ENCODE measurements at regions not wholly inside any gene's neighbourhood (a gene's known extent, or its start where the extent isn't known, plus 50 kb on each side); places are given as distances from the start of the nearest gene placed in this dataset.
A peak's percentile ranks its signal among the peaks of the same experiment; 100 is the strongest.

DNA sequence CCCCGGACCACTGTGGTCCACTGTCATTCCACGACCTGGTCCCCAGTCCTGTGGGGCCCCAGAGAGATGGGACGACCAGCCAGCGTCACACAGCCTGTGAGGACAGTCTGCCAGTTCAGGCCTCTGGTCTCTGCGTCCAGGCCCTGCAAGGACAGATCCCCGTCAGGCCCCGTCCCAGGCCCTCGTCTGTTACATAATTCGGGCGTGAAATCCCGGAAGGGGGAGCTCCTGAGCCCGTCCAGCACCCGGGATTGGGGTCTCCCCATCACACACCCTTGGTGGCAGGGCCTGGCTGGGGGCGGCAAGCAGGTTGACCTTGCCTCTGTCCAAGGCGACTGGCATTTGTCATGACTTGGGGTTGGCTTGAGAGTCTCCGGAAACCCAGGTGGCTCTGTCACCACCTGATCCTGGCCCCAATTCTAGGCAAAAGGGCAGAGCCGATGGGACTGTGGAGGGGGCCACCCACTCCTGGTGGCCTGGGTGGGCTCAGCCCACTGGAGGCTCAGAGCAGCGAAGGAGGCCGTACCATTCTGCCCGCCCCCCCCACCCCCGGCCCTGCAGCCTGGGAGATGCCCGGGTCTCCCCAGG is 73.8 kb upstream of the GATA5 start:
- 55 to 71% methylated on average over 17 to 22 of the region's 22 CpGs for WGBS, 2 donors
- H3K27me3 ChIP-seq (ENCODE audit: control insufficient read depth in 1 of 2, insufficient read depth in 2 of 2, low read length in 1 of 2) = no peaks in the 10 kb centered on the region
- peak overlapping the region in 1 of 2 donors; percentile 8 for H3K27ac ChIP-seq (ENCODE audit: low read depth in 1 of 2, low read length in 2 of 2)

GRCh38 chr20:62550087-62550632 is 74.4 kb upstream of the GATA5 start:
- ATAC-seq (ENCODE audit: low FRiP score) (peak; percentile 61), DNase-seq (peak in 1 of 2 donors; percentile 84)
- intact Hi-C loops (cut with DNase I) = no loop called here
- no peaks in the 10 kb centered on the region for H3K4me1 ChIP-seq (ENCODE audit: control insufficient read depth in 1 of 2, insufficient read depth in 2 of 2, low read length in 2 of 2)
- no peak overlapping the region for H3K27ac ChIP-seq (ENCODE audit: low read depth in 1 of 2, low read length in 2 of 2)
- H3K27me3 ChIP-seq (ENCODE audit: control insufficient read depth in 1 of 2, insufficient read depth in 2 of 2, low read length in 1 of 2) = no peaks in the 10 kb centered on the region
- H3K36me3 ChIP-seq (ENCODE audit: control insufficient read depth in 1 of 2, insufficient read depth in 2 of 2, low read length in 1 of 2) = no peaks in the 10 kb centered on the region
- H3K4me3 ChIP-seq (ENCODE audit: low read length in 2 of 2) = peak overlapping the region; percentile 14 to 60
- 0 to 1% methylated on average over 20 to 32 of the region's 32 CpGs for WGBS, 2 donors
- no peaks in the 10 kb centered on the region for H3K9me3 ChIP-seq (ENCODE audit: control insufficient read depth, low read length)

More for the DNA sequence above, 73.8 kb upstream of the GATA5 start:
- ATAC-seq (ENCODE audit: low FRiP score) = no peak
- no peaks in the 10 kb centered on the region for H3K36me3 ChIP-seq (ENCODE audit: control insufficient read depth in 1 of 2, insufficient read depth in 2 of 2, low read length in 1 of 2)
- peak overlapping the region in 1 of 2 donors; percentile 60 for H3K4me3 ChIP-seq (ENCODE audit: low read length in 2 of 2)
- H3K9me3 ChIP-seq (ENCODE audit: control insufficient read depth, low read length) = no peaks in the 10 kb centered on the region
- DNase-seq = no peak
- intact Hi-C loops (cut with DNase I) = no loop called here
- no peaks in the 10 kb centered on the region for H3K4me1 ChIP-seq (ENCODE audit: control insufficient read depth in 1 of 2, insufficient read depth in 2 of 2, low read length in 2 of 2)

DNA sequence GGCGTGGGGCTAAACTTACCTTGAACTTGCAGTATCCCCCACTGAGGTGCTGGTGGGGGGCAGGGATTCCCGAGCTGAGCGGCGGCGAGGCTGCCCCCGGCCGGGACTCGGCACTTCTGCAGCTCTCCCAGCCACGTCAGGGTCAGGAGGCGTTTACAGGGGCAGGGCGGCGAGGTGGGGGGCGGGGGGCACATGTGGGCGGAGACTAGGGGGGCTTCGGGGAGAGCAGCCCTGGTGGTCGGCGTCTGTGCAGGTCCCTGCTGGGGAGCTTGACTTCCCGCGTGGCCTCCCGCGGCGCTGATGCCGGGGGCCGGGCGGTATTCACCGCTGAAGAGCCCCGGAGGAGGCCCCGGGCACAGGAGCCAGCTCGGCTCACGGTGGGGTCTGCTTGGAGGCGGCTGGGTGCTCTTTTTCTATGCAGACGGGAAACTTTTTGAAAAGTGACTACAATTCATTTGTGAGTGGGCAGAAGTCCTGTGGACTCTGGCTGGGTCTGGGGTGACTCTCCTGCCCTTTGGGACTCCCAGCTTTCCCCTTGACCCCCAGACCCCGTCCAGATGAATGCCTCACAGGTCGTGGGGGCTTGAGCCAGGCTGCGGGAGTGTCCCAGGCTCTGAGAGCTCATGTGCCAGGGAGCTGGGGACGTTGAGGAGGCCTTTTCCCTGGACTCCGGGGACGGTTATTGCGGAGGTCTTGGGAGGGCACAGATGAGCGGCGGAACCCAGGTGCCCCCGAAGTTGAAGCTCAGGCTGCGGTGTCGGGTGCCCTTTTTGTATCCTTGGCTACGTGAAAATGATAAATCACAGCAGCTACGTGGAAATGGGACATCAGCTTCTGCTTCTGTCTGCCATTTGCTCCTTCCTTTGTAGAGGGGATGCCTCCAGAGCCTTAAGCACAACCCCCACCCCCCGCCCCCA is 75.9 kb upstream of the GATA5 start:
- no peak for ATAC-seq (ENCODE audit: low FRiP score)
- Histone ChIP-seq H3K4me1 (ENCODE audit: control insufficient read depth in 1 of 2, insufficient read depth in 2 of 2, low read length in 2 of 2) (no peaks in the 10 kb centered on the region), H3K36me3 (ENCODE audit: control insufficient read depth in 1 of 2, insufficient read depth in 2 of 2, low read length in 1 of 2) (no peaks in the 10 kb centered on the region), H3K9me3 (ENCODE audit: control insufficient read depth, low read length) (no peaks in the 10 kb centered on the region), H3K27ac (ENCODE audit: low read depth in 1 of 2, low read length in 2 of 2) (no peak overlapping the region), H3K27me3 (ENCODE audit: control insufficient read depth in 1 of 2, insufficient read depth in 2 of 2, low read length in 1 of 2) (no peaks in the 10 kb centered on the region), H3K4me3 (ENCODE audit: low read length in 2 of 2) (peak overlapping the region; percentile 14 to 60)
- intact Hi-C loops (cut with DNase I) = no loop called here
- DNase-seq = no peak
- 32 to 39% methylated on average over 36 to 47 of the region's 47 CpGs for WGBS, 2 donors

GRCh38 chr20:62552613-62553012 is 76.8 kb upstream of the GATA5 start:
- DNase-seq (no peak), ATAC-seq (ENCODE audit: low FRiP score) (no peak)
- Histone ChIP-seq H3K36me3 (ENCODE audit: control insufficient read depth in 1 of 2, insufficient read depth in 2 of 2, low read length in 1 of 2) (no peaks in the 10 kb centered on the region), H3K4me3 (ENCODE audit: low read length in 2 of 2) (no peak overlapping the region), H3K27ac (ENCODE audit: low read depth in 1 of 2, low read length in 2 of 2) (no peak overlapping the region), H3K9me3 (ENCODE audit: control insufficient read depth, low read length) (no peaks in the 10 kb centered on the region), H3K27me3 (ENCODE audit: control insufficient read depth in 1 of 2, insufficient read depth in 2 of 2, low read length in 1 of 2) (no peaks in the 10 kb centered on the region), H3K4me1 (ENCODE audit: control insufficient read depth in 1 of 2, insufficient read depth in 2 of 2, low read length in 2 of 2) (no peaks in the 10 kb centered on the region)
- intact Hi-C loops (cut with DNase I) = no loop called here
- WGBS, 2 donors = 91 to 92% methylated on average over 14 of the region's 14 CpGs

DNA sequence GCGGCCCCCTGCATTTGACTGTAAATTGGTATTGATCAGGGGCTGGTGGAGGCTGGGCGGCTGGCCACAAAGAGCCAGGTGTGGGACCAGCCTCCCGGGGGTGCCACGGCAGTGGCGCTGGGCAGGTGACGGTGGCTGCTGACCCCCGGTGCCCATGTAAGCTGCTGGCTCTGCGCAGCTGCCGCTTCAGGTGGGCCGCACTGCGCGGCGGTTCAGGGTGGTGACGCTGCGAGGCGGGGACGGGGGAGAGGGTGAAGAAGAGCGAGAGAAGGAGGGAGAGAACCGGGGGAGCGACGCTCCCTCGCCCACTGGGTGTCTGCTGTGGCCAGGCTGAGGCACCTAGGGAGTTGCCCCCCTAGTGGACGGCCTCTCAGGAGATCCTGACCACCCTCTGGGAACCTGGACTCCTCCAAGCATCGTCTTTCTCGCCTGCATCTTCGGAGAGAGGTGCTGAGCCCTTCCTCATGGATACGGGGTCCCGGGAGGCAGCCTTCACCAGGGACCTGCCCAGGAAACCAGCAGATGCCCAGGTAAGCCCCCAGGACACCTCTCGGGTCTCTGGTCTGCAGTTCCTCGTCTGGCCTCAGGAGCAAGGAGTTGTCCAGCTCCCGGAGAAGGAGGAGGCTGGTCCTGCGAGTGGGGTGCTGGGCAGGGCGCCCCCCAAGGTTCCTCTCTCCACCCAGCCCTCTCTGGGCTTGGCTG is 77.5 kb upstream of the GATA5 start:
- intact Hi-C loops (cut with DNase I) = no loop called here
- ATAC-seq (ENCODE audit: low FRiP score) (no peak), DNase-seq (no peak)
- Histone ChIP-seq H3K9me3 (ENCODE audit: control insufficient read depth, low read length) (no peaks in the 10 kb centered on the region), H3K27ac (ENCODE audit: low read depth in 1 of 2, low read length in 2 of 2) (no peak overlapping the region), H3K4me1 (ENCODE audit: control insufficient read depth in 1 of 2, insufficient read depth in 2 of 2, low read length in 2 of 2) (no peaks in the 10 kb centered on the region), H3K36me3 (ENCODE audit: control insufficient read depth in 1 of 2, insufficient read depth in 2 of 2, low read length in 1 of 2) (no peaks in the 10 kb centered on the region), H3K27me3 (ENCODE audit: control insufficient read depth in 1 of 2, insufficient read depth in 2 of 2, low read length in 1 of 2) (no peaks in the 10 kb centered on the region), H3K4me3 (ENCODE audit: low read length in 2 of 2) (no peak overlapping the region)
- 94 to 97% methylated on average over 32 to 33 of the region's 33 CpGs for WGBS, 2 donors

DNA sequence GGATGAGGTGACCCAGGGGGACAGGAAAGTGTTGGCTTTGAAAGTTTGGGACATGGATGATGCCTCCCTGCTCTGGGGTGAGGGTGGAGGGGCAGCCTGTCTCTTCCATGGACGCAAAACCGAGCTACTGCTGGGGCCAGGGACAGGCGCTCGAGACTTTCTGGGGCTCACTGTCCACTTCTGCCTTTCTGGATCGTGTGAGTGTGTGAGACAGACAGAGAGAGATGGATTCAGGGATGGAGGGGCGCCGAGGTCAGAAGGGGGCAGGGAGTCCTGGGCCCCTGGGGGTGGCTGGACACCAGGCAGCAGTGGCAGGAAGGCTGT is 78.0 kb upstream of the GATA5 start:
- ATAC-seq (ENCODE audit: low FRiP score) = no peak
- 90 to 91% methylated on average over 7 of the region's 7 CpGs for WGBS, 2 donors
- no peak for DNase-seq
- H3K4me1 ChIP-seq (ENCODE audit: control insufficient read depth in 1 of 2, insufficient read depth in 2 of 2, low read length in 2 of 2) = no peaks in the 10 kb centered on the region
- no peaks in the 10 kb centered on the region for H3K27me3 ChIP-seq (ENCODE audit: control insufficient read depth in 1 of 2, insufficient read depth in 2 of 2, low read length in 1 of 2)
- intact Hi-C loops (cut with DNase I) = no loop called here
- no peak overlapping the region for H3K4me3 ChIP-seq (ENCODE audit: low read length in 2 of 2)
- H3K9me3 ChIP-seq (ENCODE audit: control insufficient read depth, low read length) = no peaks in the 10 kb centered on the region
- no peaks in the 10 kb centered on the region for H3K36me3 ChIP-seq (ENCODE audit: control insufficient read depth in 1 of 2, insufficient read depth in 2 of 2, low read length in 1 of 2)
- no peak overlapping the region for H3K27ac ChIP-seq (ENCODE audit: low read depth in 1 of 2, low read length in 2 of 2)

GRCh38 chr20:62554214-62554897 is 78.6 kb upstream of the GATA5 start:
- Histone ChIP-seq H3K27me3 (ENCODE audit: control insufficient read depth in 1 of 2, insufficient read depth in 2 of 2, low read length in 1 of 2) (no peaks in the 10 kb centered on the region), H3K4me1 (ENCODE audit: control insufficient read depth in 1 of 2, insufficient read depth in 2 of 2, low read length in 2 of 2) (no peaks in the 10 kb centered on the region), H3K9me3 (ENCODE audit: control insufficient read depth, low read length) (no peaks in the 10 kb centered on the region), H3K27ac (ENCODE audit: low read depth in 1 of 2, low read length in 2 of 2) (no peak overlapping the region), H3K4me3 (ENCODE audit: low read length in 2 of 2) (no peak overlapping the region), H3K36me3 (ENCODE audit: control insufficient read depth in 1 of 2, insufficient read depth in 2 of 2, low read length in 1 of 2) (no peaks in the 10 kb centered on the region)
- intact Hi-C loops (cut with DNase I) = no loop called here
- DNase-seq = no peak
- ATAC-seq (ENCODE audit: low FRiP score) = no peak
- 92 to 93% methylated on average over 35 of the region's 35 CpGs for WGBS, 2 donors

GRCh38 chr20:62554898-62555641 is 79.3 kb upstream of the GATA5 start:
- ATAC-seq (ENCODE audit: low FRiP score) (no peak), DNase-seq (no peak)
- Histone ChIP-seq H3K27ac (ENCODE audit: low read depth in 1 of 2, low read length in 2 of 2) (no peak overlapping the region), H3K36me3 (ENCODE audit: control insufficient read depth in 1 of 2, insufficient read depth in 2 of 2, low read length in 1 of 2) (no peaks in the 10 kb centered on the region), H3K4me3 (ENCODE audit: low read length in 2 of 2) (no peak overlapping the region), H3K4me1 (ENCODE audit: control insufficient read depth in 1 of 2, insufficient read depth in 2 of 2, low read length in 2 of 2) (no peaks in the 10 kb centered on the region), H3K27me3 (ENCODE audit: control insufficient read depth in 1 of 2, insufficient read depth in 2 of 2, low read length in 1 of 2) (no peaks in the 10 kb centered on the region), H3K9me3 (ENCODE audit: control insufficient read depth, low read length) (no peaks in the 10 kb centered on the region)
- intact Hi-C loops (cut with DNase I) = no loop called here
- WGBS, 2 donors = 91% methylated on average over 27 of the region's 27 CpGs
